ENCODE measurements at regions not wholly inside any gene's neighbourhood (a gene's known extent, or its start where the extent isn't known, plus 50 kb on each side); places are given as distances from the start of the nearest gene placed in this dataset.
"Not testable (repeated sequence)": the region's sequence is repeated elsewhere in the genome, so short reads cannot be mapped to it uniquely, and the experiment has no call there.

DNA sequence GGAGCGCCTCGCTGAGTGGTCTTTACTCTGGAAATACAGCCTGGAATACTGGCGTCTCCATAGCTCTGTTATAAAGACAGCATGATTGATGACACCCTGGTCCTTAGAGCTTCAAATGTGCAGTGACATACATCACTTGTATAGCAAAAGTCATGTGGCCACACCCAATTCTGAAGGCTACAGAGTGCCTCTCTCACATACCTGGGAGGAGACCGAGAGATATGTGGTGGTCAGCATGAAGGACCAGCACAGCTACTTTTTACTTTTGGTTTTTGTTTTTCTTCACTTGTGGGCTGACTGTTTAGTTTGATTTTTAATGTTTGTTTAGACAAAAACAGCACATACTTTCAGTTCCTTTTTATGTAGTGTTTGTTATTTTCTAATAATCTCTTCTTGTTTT lies 938.5 kb upstream of the SOX11 start:
- DNase-seq = no peak

DNA sequence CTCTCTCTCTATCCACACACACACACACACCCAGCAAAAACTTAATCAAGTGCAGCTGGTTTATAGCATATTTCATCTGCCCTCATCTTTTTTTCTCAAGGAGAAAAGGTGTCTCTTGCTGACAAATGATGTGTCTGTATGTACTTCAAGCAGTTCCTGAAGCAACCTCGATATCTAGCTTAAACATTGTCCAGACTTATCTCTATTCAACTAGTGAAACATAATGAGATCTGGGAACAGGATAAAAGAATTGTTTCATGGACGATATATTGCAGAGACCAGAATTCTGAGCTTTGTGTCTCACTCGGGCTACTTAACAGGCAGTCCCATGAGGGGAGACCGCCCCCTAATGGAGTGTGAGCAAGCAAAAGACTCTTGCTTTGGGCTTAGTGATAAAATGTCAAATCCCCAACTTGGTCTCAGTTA lies 929.2 kb upstream of the SOX11 start:
- no peak for DNase-seq

DNA sequence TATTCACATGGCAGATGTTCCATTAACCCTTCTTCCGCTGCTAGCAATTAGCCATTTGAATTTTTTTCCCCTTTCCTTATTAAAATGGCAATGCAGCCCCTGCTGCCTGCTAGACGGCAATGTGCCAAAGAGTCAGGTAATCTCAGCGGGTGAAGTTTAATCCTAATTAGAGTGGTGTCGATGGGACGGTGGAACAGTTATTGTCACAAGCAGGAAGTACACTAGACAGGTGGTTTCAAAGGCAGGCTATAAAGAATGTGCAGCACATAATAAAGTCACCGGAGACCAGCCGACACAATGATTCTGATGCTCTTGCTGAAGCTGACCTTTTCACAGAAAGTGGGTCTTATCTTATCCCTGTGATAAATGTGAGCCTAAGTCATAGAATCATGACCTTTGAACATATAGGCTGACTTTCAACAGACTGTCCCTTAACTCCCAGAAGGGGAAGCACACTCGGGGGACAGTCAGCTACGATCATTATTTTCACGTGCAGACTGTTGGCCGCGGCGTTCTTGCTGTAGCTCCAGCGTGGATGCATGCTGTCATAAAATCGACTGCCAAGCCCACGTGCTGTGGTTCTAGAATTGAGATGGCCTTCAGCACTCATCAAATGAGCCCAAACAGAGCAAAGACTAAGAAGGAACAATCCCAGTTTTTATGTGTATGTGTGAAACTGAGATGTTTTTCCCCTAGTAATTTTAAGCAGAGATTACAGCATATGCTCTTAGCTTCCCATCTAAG lies 926.2 kb upstream of the SOX11 start:
- DNase-seq = no peak

DNA sequence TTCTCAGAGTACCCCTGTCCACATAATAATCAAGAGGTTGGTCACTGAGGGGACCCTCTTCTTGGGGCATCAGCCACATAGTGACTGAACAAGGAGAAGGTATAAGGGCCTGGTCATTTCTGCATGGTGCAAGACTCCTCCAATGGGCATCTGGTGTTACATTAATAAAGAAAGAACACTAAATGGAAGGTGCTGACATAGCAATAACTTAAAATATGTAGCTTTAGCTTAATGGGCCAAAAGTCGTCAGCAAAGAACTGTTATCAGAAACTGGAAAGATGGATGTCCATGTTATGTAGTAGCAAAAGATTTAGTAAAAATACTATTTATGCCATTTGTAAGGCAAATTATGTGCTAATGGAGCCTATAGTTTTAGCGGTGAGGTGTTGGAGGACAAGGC lies 916.5 kb upstream of the SOX11 start:
- DNase-seq = no peak

DNA sequence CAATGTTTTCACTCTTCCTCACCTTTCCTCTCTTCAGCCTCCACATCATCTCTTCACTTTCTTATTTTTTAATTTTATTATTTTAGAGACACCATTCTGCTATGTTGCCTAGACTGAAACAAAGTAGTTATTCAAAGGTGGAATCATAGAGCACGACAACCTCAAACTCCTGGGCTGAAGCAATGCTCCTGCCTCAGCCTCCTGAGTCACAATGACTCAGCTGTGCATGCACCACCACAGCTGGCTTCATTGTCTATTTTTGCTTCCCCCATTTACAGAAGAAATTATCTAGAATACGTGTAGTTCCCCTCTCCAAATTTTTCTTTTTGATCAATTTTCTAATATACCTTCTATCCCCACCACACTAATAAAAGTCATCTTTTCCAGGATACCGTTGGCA lies 911.5 kb upstream of the SOX11 start:
- no peak for DNase-seq

DNA sequence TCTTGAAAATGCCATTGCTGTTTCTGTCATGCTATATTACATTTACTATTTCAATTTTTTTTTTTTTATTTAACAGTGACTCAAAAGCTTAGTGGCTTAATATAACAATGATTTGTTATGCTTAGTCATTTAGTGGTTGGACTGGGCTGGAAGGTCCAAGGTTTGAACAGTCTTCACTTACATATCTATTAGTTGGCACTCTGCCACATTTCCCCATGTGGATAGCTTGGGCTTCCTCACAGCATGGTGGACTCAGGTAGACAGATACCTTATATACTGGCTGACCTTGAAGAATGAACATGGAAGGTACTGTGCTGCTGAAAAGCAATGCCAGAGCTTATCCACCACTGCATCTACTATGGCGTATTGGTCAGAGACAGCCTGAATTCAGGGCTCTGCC lies 909.5 kb upstream of the SOX11 start:
- DNase-seq = no peak

DNA sequence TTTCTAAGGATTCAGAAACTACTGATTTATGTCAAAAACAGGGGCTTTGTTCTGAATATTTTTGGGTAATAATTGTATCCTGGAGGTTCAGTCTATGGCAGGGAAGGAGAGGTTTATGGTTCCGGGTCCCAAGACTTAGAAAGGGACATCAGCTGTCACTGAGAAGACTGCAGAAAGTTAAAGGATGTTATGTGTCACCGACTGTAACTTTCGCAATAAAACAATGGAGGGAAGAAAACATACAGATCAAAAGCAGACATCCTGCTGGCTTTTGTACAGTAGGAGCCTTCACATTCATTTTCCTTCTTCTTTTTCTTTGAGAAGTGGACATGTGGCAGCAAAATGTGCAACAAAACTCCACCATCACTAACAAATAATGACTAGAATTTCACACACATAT lies 900.7 kb upstream of the SOX11 start:
- DNase-seq = no peak

DNA sequence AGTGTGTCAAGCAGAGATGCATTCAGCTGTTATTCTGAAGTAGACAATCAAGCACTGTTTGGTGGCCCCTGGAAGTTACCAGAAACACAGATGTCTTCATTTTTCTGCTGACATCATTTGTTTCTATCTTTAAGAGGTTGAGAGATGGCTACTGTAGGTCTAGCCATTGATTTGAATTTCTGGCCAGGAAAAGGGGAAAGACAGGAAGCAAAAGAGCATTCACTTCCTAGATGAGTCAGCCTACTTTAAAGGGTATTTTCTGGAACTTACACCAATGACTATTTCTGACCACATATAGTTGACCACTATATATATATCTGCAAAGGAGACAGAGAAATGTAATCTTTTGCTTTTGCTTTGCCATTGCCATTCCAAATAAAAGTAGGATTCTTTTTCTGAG lies 900.1 kb upstream of the SOX11 start:
- no peak for DNase-seq

DNA sequence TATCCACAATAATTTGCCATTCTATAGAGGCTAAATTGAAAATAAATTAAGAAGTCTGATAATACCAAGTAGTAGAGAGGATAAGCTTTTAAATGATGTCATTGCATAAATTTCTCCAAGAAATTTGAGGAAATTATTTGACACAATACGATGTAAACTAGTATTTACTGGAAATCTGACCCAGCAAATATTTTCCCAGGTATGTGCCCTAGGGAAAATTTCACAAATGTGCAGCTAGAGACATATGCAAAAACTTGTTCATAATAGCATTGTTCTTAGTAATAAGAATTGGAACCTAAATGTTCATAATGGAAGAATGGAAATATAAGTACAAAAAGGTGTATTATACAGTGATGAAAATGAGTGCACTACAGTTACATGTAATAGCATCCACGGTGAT lies 888.8 kb upstream of the SOX11 start:
- no peak for DNase-seq

DNA sequence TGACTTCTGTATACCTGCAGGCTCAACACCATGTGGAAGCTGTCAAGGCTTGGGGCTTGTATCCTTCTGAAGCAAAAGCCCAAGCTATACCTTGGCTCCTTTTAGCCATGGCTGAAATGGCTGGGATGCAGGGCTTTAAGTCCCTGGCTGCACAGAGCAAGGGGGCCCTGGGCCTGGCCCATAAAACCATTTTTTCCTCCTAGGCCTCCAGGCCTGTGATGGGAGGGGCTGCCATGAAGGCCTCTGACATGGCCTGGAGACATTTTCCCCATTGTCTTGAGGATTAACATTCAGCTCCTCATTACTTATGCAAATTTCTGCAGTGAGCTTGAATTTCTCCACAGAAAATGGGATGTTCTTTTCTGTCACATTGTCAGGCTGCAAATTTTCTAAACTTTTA lies 878.0 kb upstream of the SOX11 start:
- DNase-seq = not testable (repeated sequence)

DNA sequence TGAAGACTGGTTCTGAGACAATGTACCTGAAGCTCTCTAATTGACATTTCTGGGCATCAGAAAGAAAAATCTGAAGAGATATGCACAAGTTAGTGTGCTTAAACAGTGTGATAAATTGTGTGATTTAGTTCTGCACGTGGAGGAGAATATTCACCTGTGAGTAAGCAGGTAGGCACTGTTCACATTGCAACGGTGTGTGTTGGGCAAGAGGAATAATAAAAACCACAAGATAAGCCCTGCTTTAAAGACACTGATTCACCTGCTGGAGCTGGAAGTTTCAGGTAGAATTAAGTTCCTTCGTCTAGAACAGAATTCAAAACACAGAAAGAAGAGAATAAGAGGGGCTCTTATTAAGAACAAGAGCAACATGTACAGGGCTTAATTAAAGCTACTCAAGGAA lies 864.3 kb upstream of the SOX11 start:
- DNase-seq = no peak

DNA sequence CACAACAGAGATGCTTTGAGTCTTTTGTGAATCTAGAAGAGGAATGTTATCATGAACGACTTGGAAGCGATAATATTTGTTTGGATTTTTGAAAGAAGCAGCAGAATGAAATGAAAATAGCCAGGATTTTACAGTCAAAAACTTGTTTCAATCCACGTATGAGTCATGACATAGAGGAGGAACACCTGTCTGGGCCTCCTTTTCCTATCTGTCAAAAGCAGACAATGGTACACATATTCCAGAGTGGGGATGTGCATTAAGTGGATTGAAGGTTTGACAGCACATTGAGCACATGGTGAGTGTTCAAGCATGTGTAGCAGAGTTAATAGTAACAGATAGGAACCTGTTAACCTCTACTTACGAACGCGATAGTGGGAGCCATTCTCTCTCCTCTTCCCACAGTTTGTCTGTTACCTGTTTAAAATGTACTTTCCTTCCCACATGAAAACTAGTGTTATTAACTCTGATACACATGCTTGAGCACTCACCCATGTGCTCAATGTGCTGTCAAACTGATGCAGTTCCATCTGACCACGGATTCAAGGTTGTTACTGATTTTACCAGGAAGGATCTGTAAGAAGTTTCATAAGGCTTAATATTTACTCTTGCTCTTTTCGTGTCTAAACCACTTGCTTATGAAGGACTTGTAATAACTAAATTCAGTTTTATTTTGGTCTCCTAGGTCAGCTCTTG lies 863.4 kb upstream of the SOX11 start:
- DNase-seq = no peak

DNA sequence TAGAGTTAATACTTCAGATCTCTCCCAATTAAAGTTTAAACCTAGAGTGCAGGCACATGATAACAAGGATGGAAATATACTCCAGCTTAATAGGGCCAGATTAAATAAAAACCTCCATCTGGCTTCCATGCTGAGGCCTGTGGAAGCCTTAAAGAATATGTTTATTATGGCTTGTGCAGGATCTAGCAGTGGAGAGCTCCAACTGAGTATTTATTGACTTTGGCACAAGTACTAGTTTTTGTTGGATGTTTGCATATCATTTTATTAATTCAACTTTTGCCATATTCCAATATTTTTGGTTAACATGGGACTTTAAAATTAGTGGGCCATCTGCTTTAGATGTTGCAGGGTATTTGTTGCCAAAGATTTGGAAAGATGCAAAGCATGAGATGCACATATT lies 860.4 kb upstream of the SOX11 start:
- DNase-seq = no peak

DNA sequence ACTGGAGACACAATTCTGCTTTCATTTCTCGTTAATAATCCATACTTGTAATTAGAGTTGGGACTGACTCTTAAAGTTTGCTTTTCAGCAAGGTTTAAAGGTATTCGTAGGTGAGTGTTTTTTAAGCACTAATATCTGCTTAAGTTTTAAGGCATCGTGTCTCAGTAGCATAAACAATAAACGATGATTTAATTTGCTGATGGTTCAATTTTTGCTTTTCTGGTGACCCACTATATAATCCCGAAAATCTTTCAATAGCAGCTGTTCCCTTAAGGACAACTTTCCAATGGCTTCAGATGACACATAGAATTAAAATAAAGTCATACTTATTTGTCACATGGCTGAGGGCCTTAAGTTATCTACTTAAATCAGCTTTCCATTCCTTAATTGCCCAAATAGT lies 859.5 kb upstream of the SOX11 start:
- DNase-seq = no peak

DNA sequence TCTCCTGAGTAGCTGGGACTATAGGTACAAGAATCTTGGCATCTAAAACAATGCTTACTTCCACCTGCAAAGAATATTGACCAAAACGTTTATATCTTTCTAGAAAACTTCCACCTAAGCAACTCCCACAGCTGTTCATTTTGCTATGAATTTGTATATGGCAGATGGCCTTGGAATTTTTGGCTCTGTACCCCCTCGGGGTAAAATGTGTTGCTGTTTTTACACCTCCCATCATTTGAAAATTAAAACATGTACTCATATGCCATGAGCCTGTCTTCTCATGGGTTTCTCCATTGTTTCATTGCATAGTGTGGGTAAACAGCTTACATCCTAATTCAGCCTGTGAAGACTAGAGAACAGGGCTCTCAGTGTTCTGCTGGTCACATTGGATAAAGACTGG lies 853.6 kb upstream of the SOX11 start:
- no peak for DNase-seq

DNA sequence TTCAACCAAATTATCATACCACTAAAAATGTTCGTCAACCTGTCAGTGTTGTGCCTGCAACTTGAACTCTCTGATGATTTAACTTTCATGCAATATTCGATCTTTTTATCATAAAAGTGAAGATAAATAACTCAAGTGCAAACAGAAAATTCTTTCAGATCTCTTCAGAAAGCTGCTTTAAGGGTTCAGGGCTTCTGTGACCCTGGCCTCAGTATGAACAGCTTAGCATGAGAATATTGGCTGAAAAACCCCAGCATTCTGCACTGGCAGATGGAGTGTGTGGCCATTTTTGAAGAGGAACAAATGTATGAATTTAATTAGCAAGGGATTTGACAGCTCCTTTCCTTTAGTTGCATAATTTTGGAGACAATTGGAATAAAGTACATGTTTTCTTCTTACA lies 851.4 kb upstream of the SOX11 start:
- DNase-seq = no peak

DNA sequence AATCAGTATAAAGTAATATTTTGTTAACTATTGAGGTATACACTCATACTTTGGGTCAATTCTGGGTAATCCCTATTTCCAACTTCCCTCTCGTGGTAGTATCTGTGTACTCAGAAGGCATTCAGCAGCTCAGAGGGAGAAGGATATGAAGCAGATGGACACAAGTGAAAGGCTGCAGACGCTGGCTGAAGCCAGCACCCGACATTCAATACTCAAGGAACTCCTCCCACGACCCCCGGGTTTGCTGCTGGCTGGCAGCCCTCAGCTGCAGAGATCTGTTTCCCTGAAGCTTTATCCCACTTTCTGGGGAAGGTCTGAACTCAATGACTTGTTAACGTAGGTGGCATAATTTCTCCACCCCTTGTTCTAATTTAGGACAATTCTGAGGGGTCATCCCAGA lies 847.3 kb upstream of the SOX11 start:
- no peak for DNase-seq

DNA sequence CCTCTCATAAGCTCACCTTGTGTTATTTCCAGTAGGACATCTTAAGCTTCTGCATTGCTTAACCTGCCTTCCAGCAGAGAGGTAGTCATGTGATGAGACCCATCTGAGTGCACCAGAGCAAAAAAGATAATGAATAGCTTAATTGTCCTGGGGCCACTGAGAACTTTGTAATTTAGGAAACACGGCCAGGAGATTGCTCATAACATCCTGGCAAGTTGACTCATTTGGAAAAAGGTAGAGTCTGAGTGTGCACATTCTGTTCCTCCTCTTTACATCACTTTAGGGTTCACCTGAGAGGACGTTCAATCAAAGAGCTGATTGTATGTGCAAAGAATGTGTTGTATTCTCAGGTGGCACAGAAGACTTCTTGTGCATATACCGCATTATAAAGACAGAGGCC lies 830.2 kb upstream of the SOX11 start:
- no peak for DNase-seq

DNA sequence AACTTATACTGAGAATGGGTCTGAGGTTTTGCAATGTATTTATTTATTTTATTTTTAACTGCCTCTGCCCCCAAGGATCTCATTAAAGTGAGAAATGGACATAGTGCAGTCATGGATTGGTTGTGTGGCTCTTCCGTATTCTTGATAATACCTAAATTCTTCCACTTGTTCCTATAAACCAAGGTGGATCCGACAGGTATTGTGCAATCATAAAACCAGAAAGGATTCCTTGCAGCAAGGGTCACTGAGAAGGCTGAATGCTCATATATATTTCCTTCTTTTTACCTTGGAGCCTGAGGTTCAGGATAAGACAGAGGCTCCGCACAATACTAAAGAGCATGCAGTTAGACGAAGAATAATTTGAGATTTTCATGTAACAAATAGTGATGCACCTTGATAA lies 826.0 kb upstream of the SOX11 start:
- no peak for DNase-seq

DNA sequence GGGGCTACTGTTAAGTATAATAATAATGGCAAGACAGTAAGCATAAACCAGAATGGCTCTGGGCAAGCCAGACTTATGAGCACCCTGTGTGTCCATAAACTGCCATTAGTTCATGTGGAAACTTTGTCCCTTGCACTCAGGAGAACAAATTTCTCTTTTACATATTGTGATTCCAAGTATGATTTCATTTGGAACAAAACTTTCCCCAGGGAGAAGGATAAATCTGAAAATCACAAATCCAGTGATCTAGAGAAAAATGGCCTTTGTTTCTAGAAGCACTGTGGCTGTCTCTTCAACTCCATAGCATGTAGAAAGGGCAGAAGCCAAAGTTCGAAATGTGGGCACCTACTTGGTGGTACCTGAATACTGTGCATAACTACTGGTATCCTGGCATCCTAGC lies 823.7 kb upstream of the SOX11 start:
- DNase-seq = no peak

DNA sequence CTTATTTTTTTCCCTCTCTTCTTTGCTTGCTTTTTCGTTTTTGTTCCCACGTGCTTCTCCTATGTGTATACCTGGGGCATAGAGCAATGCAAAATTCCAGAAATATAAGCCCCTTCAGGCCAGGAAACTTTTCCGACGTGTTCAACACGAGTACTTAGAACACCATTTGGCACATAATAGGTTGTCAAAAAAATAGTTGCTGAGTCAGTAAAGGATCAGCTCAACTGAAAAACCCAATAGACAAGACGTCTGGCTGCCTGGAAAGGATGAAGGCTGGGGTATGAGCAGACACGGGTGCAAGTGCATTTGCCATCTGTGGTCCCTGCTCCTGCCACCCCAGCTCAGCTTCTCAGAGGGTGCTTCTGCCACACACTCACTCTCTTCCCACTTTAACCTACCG lies 823.0 kb upstream of the SOX11 start:
- no peak for DNase-seq

DNA sequence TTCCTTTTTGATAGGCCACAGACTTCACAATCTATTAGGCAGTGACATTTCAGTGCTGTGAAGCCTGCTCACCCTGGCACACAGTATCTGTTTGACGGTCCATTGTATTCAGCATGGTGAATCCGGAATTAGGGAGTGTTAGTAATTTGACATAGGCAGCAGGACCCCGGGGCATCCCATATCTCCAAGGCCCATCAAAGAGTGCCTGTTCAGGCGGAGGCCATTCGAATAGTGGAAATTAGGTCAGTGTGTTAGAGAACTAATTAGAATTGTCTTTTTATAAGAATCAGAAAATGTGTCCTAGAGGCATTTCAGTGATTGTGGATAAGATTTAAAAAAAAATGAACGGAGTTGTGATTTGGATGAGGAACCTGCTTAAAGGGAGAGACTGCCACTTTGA lies 818.8 kb upstream of the SOX11 start:
- DNase-seq = no peak

DNA sequence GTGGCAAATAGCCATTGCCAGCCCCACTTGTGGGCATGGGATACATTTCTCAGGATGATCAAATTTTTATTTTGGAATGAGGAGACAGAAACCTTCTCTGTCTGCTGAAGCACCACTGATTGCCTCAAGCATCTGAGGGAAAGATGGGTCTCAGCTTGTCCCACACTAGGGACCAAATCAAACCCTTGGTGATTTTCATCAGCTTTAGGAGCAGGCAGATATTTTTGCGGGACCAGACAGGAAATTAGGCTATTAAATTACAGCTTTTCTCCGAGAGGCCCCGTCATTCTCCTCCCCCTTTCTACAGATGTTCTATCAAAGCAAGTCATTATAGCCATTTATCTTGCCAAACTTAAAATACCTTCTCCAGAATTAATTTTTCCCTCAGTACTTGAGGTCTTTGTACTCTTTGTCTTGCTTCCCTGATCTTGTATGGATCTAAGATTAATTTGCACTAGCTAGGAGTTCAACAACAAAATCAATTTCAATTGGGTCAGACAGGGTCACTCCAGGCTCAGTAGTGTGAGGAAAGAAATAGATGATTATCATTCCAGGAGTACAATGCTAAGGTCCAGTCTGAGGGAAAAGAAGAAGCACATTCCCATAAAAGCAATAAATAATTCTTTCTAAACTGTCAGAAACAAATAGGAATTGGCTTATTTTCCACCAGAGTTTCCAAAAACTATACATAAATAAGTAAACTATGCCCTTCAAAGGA lies 818.1 kb upstream of the SOX11 start:
- no peak for DNase-seq

DNA sequence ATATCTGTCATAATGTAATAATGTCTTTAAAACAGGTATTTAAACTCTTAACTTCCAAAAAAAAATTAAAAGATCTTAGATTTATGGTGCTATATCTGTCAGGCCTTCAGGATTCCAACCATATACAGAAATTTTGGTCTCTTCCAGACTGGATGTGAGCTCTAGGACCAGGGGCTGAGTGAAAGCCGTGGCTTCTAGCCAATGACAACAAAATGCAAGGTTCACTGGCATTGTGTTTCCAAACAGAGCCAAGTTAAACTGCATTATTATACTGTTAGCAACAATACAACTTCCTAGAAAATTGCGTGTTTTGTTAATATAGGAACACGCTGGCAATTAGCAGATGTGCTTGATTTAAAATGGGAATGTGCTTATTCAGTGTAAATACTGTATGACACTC lies 809.8 kb upstream of the SOX11 start:
- DNase-seq = no peak
